SH-SY5Y (cell line): ENCODE measurements at regions not wholly inside any gene's neighbourhood (a gene's known extent, or its start where the extent isn't known, plus 50 kb on each side); places are given as distances from the start of the nearest gene placed in this dataset.

Source experiments
- GATA2 ChIP-seq: IDR thresholded peaks from 2 replicates; pipeline ENCODE4 v1.6.1; 2011; ENCODE audit warnings: mild to moderate bottlenecking, low read depth, low read length
- GATA3 ChIP-seq: IDR thresholded peaks from 2 replicates; pipeline ENCODE4 v1.6.1; 2011; ENCODE audit warnings: low read depth, mild to moderate bottlenecking, low read length, moderate library complexity

- no peak for TF ChIP-seq GATA3
- no peak for TF ChIP-seq GATA2
These were observed 72.9 kb upstream of the SHB start for GRCh38 chr9:38141746-38142591.
